H9 (cell line): ENCODE measurements at regions not wholly inside any gene's neighbourhood (a gene's known extent, or its start where the extent isn't known, plus 50 kb on each side); places are given as distances from the start of the nearest gene placed in this dataset.

ENCODE experiments used
- DNase-seq: peaks from one replicate; pipeline ENCODE4 v3.0.0-alpha.2; 2017
- H2AFZ ChIP-seq: one replicate; pipeline ENCODE4 v1.6.1; 2013; ENCODE audit warnings: mild to moderate bottlenecking, low read length, control low read depth, moderate library complexity
- H2AK5ac ChIP-seq: 2 replicates; pipeline ENCODE4 v1.6.1; 2013; ENCODE audit warnings: low read length, control low read depth, mixed read lengths; ENCODE audit not compliant: insufficient read length
- H2BK120ac ChIP-seq: one replicate; pipeline ENCODE4 v1.6.1; 2013; ENCODE audit warnings: low read depth, mild to moderate bottlenecking, low read length, control low read depth, inconsistent platforms; ENCODE audit not compliant: poor library complexity, severe bottlenecking
- H2BK12ac ChIP-seq: 2 replicates; pipeline ENCODE4 v1.6.1; 2013; ENCODE audit warnings: low read length, control low read depth, mixed read lengths, low read depth; ENCODE audit not compliant: insufficient read length
- H2BK15ac ChIP-seq: 2 replicates; pipeline ENCODE4 v1.6.1; 2013; ENCODE audit warnings: low read depth, low read length, control low read depth
- H2BK20ac ChIP-seq: one replicate; pipeline ENCODE4 v1.6.1; 2013; ENCODE audit warnings: low read depth, mild to moderate bottlenecking, low read length, control low read depth, inconsistent platforms; ENCODE audit not compliant: poor library complexity, severe bottlenecking
- H2BK5ac ChIP-seq: 2 replicates; pipeline ENCODE4 v1.6.1; 2013; ENCODE audit warnings: low read length, control low read depth, mixed read lengths; ENCODE audit not compliant: insufficient read length
- H3K14ac ChIP-seq: 2 replicates; pipeline ENCODE4 v1.6.1; 2013; ENCODE audit warnings: low read length, control low read depth; ENCODE audit not compliant: insufficient read depth
- H3K18ac ChIP-seq: 2 replicates; pipeline ENCODE4 v1.6.1; 2013; ENCODE audit warnings: low read depth, mild to moderate bottlenecking, mixed read lengths, low read length, control low read depth; ENCODE audit not compliant: insufficient read length
- H3K23ac ChIP-seq: 2 replicates; pipeline ENCODE4 v1.6.1; 2013; ENCODE audit warnings: low read length, control low read depth, mixed read lengths, low read depth; ENCODE audit not compliant: insufficient read length
- H3K23me2 ChIP-seq: 2 replicates; pipeline ENCODE4 v1.6.1; 2013; ENCODE audit warnings: low read depth, mild to moderate bottlenecking, mixed read lengths, low read length, control low read depth; ENCODE audit not compliant: insufficient read length, poor library complexity, severe bottlenecking
- H3K27ac ChIP-seq: 2 replicates; pipeline ENCODE4 v1.5.1; 2013; ENCODE audit warnings: low read length, control low read depth, mixed read lengths, low read depth; ENCODE audit not compliant: insufficient read length
- H3K27me3 ChIP-seq: 2 replicates; pipeline ENCODE4 v1.6.1; 2013; ENCODE audit warnings: low read length, control low read depth, inconsistent platforms; ENCODE audit not compliant: insufficient read depth
- H3K4ac ChIP-seq: 2 replicates; pipeline ENCODE4 v1.6.1; 2013; ENCODE audit warnings: low read depth, mild to moderate bottlenecking, control low read depth, inconsistent platforms, low read length, moderate library complexity
- H3K4me1 ChIP-seq: 2 replicates; pipeline ENCODE4 v1.6.1; 2013; ENCODE audit warnings: low read length, control low read depth, inconsistent platforms; ENCODE audit not compliant: insufficient read depth
- H3K4me2 ChIP-seq: 2 replicates; pipeline ENCODE4 v1.6.1; 2013; ENCODE audit warnings: low read length, control low read depth, mixed read lengths; ENCODE audit not compliant: insufficient read length, insufficient read depth
- H3K56ac ChIP-seq: 2 replicates; pipeline ENCODE4 v1.6.1; 2013; ENCODE audit warnings: low read depth, mild to moderate bottlenecking, mixed read lengths, low read length, control low read depth; ENCODE audit not compliant: insufficient read length
- H3K79me1 ChIP-seq: 2 replicates; pipeline ENCODE4 v1.6.1; 2013; ENCODE audit warnings: low read depth, mild to moderate bottlenecking, moderate library complexity, low read length, control low read depth, inconsistent platforms; ENCODE audit not compliant: insufficient read depth, poor library complexity, severe bottlenecking
- H3K79me2 ChIP-seq: 2 replicates; pipeline ENCODE4 v1.6.1; 2013; ENCODE audit warnings: low read length, control low read depth, inconsistent platforms; ENCODE audit not compliant: insufficient read depth
- H3K9ac ChIP-seq: 2 replicates; pipeline ENCODE4 v1.6.1; 2013; ENCODE audit warnings: low read length, control low read depth, mixed read lengths; ENCODE audit not compliant: insufficient read length; ENCODE audit errors: extremely low read depth
- H3K9me3 ChIP-seq: one replicate; pipeline ENCODE4 v1.6.1; 2013; ENCODE audit warnings: low read depth, low read length, inconsistent platforms; ENCODE audit not compliant: control insufficient read depth
- H3T11ph ChIP-seq: one replicate; pipeline ENCODE4 v1.6.1; 2013; ENCODE audit warnings: mild to moderate bottlenecking, low read length, control low read depth, inconsistent platforms
- H4K20me1 ChIP-seq: one replicate; pipeline ENCODE4 v1.6.1; 2013; ENCODE audit not compliant: control insufficient read depth, insufficient read length, insufficient read depth
- H4K5ac ChIP-seq: 2 replicates; pipeline ENCODE4 v1.6.1; 2013; ENCODE audit warnings: low read depth, mild to moderate bottlenecking, mixed read lengths, low read length, control low read depth; ENCODE audit not compliant: insufficient read length
- H4K8ac ChIP-seq: replicated peaks from 2 replicates; pipeline ENCODE4 v1.6.1; 2013; ENCODE audit warnings: low read length, control low read depth, mixed read lengths, low read depth; ENCODE audit not compliant: insufficient read length
- H4K91ac ChIP-seq: 2 replicates; pipeline ENCODE4 v1.6.1; 2013; ENCODE audit warnings: low read depth, mild to moderate bottlenecking, moderate library complexity, mixed read lengths, low read length, control low read depth; ENCODE audit not compliant: insufficient read length
- H3K27ac Mint-ChIP-seq, 3 experiments: 2 replicates in 2 of 3; 3 replicates in 1 of 3; pipeline ENCODE4 v1.8.0; 2020 to 2021; ENCODE audit warnings: mixed read lengths in 3 of 3, mild to moderate bottlenecking in 1 of 3, moderate library complexity in 1 of 3
- H3K27me3 Mint-ChIP-seq: 2 replicates; pipeline ENCODE4 v1.8.0; 2021; ENCODE audit warnings: low read depth, mild to moderate bottlenecking, moderate library complexity, mixed read lengths
- H3K36me3 Mint-ChIP-seq, 3 experiments: 2 replicates in 2 of 3; 3 replicates in 1 of 3; pipeline ENCODE4 v1.8.0; 2020 to 2021; ENCODE audit warnings: low read depth in 3 of 3, mixed read lengths in 3 of 3; ENCODE audit not compliant: insufficient read depth in 1 of 3
- H3K4me1 Mint-ChIP-seq, 2 experiments: 2 replicates each; pipeline ENCODE4 v1.8.0; 2020; ENCODE audit warnings: mixed read lengths in 2 of 2
- H3K4me3 Mint-ChIP-seq, 2 experiments: 2 replicates in 1 of 2; 3 replicates in 1 of 2; pipeline ENCODE4 v1.8.0; 2020 to 2021; ENCODE audit warnings: mild to moderate bottlenecking in 2 of 2, mixed read lengths in 2 of 2, moderate library complexity in 1 of 2
- H3K9me3 Mint-ChIP-seq, 2 experiments: 2 replicates in 1 of 2; 3 replicates in 1 of 2; pipeline ENCODE4 v1.8.0; 2020; ENCODE audit warnings: mild to moderate bottlenecking in 2 of 2, mixed read lengths in 2 of 2, moderate library complexity in 1 of 2
- CTCF ChIP-seq: fragments of 200-600 bp; sonication (generic); conservative IDR thresholded peaks from 3 replicates; pipeline ENCODE4 v1.8.0; 2021; ENCODE audit warnings: antibody characterized with exemption, mild to moderate bottlenecking
- WGBS: extraction: QIAGEN DNeasy Blood & Tissue Kit; methylation state at CpG from one replicate; pipeline ENCODE4 v1.1.7; 2013; ENCODE audit warnings: missing lambda C conversion rate, low lambda C conversion rate, mixed read lengths; ENCODE audit not compliant: insufficient read length; ENCODE audit errors: extremely low coverage; 5-methylcytosine and 5-hydroxymethylcytosine counted together

- no peak overlapping the region for H3K56ac ChIP-seq
- no peak overlapping the region for H2BK120ac ChIP-seq
- no peak overlapping the region for H3K4ac ChIP-seq
- no peaks in the 10 kb centered on the region for H3K27me3 Mint-ChIP-seq
- H2BK15ac ChIP-seq, result no peak overlapping the region
- peaks cover 0 to 4% (median 2%) of the 10 kb centered on the region in 3 experiments; a peak in 3 of 7 replicates for H3K36me3 Mint-ChIP-seq
- no peak overlapping the region for H3K9ac ChIP-seq
- H3K9me3 ChIP-seq, result peaks cover 6% of the 10 kb centered on the region
- H3K23me2 ChIP-seq, result no peaks in the 10 kb centered on the region
- no peak overlapping the region for H2BK5ac ChIP-seq
- no peaks in the 10 kb centered on the region for H3K27me3 ChIP-seq
- no peak overlapping the region for H3K27ac Mint-ChIP-seq
- no peak overlapping the region for H4K91ac ChIP-seq
- peaks cover 6 to 8% of the 10 kb centered on the region in 2 experiments; a peak in 4 of 5 replicates for H3K9me3 Mint-ChIP-seq
- no peak overlapping the region for H3K14ac ChIP-seq
- no peak overlapping the region for H3T11ph ChIP-seq
- H2AK5ac ChIP-seq, result no peak overlapping the region
- H4K8ac ChIP-seq, result no peak overlapping the region
- no peak overlapping the region for H3K27ac ChIP-seq
- H3K79me2 ChIP-seq, result no peaks in the 10 kb centered on the region
- H3K4me2 ChIP-seq, result no peak overlapping the region
- no peak overlapping the region for H3K23ac ChIP-seq
- no peaks in the 10 kb centered on the region for H3K4me1 Mint-ChIP-seq
- H2BK20ac ChIP-seq, result no peak overlapping the region
- H3K18ac ChIP-seq, result no peak overlapping the region
- H2AFZ ChIP-seq, result no peak overlapping the region
- no peak for DNase-seq
- no peak overlapping the region for H2BK12ac ChIP-seq
- no peaks in the 10 kb centered on the region for H3K4me1 ChIP-seq
- no peak for TF ChIP-seq CTCF
- no peak overlapping the region for H4K5ac ChIP-seq
- H4K20me1 ChIP-seq, result no peaks in the 10 kb centered on the region
- no peaks in the 10 kb centered on the region for H3K79me1 ChIP-seq
- no peak overlapping the region for H3K4me3 Mint-ChIP-seq
- no CpG with 5 or more reads among the region's 1 CpG for WGBS
Measured at GRCh38 chr10:20354166-20354565, 537.9 kb downstream of the PLXDC2 start.
